GM21529 (cell line): ENCODE measurements at regions not wholly inside any gene's neighbourhood (a gene's known extent, or its start where the extent isn't known, plus 50 kb on each side); places are given as distances from the start of the nearest gene placed in this dataset.

Experiments
- ATAC-seq: cut with Tn5 transposase; IDR thresholded peaks from one replicate; pipeline ENCODE4 v1.9.1; 2021; ENCODE audit not compliant: unreplicated experiment

GRCh38 chr4:3818371-3818770 lies 52.2 kb downstream of the ADRA2C start:
- ATAC-seq, result no peak

- no peak for ATAC-seq
Observed at GRCh38 chr4:3819210-3819919, 53.2 kb downstream of the ADRA2C start.

DNA sequence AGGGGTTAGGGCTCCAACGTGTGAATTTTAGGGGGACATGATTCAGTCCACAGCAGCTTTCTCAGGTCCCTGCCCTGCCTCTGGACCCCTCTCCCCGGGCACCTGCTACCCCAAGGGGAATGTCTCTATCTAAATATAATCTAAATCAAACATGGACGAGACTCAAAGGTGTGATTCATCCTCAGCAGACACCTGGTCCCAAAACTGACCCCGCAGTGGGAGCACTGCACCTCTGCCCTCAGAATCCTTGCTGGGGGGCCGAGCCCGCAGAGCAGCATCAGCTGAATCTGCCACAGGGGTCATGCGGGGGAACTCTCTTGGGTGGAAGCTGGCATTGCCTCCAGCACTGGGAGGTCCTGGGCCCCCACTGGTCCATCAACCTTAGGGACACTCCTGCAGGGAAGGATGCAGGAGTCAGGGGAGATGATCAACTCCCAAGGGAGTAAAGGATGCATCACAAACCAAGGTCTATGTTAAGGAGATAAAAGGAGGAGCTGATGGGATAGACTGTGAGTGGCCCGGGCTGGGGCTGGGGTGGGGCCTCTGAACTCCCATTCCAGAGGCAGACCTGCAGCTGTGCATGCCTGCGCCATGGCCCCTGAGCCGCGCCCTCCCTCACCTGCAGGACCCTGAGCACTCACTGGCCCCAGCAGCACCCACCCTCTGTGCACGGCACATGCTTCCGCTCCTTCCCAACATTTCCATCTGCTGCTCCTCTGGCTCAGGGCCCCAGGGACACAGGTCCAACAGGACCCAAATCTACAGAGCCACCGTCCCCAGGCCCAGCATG lies 54.0 kb downstream of the ADRA2C start:
- no peak for ATAC-seq

GRCh38 chr4:3820806-3821579 lies 54.8 kb downstream of the ADRA2C start:
- ATAC-seq, result no peak

GRCh38 chr4:3821580-3822229 lies 55.5 kb downstream of the ADRA2C start:
- ATAC-seq, result no peak

GRCh38 chr4:3822230-3822947 lies 56.2 kb downstream of the ADRA2C start:
- no peak for ATAC-seq

DNA sequence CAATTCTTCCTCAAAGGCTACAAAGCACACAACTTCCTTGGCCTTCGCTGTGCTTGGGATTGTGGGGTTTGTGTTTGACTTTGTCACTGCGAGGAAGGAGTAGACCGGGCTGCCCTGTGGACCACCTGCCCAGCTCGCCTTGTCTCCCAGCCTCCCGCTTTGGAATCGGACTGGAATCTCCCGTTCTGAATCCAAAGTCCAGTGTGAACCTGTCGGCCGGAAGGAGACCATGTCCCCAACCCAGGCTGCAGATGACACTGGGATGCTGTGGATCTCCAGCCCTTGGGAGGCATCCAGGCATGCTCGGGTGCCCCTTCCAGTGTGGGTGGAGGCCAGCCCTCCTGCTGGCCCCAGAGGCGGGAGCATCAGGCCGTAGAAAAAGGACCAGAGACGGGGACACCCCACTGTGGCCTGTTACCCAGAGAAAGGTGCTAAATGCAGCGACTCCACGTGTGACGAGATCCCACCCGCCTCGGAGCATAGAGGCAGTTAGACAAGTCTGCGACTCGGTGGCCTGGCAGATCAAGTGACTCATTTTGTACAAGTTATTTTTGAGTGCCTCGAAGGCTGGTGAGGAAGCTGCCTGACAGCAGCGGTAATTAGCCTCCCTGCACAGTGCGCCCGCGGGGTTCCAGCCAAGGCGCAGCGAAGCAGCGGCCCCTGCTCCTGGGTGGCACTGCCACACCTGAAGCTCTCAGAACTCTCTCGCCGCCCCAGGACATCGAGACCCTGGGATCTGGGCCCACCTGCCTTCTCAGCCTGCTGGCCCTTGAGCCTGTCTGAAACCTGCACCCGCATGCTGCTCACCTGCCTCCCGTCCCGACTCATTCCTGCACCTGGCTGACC lies 57.5 kb downstream of the ADRA2C start:
- ATAC-seq, result no peak

DNA sequence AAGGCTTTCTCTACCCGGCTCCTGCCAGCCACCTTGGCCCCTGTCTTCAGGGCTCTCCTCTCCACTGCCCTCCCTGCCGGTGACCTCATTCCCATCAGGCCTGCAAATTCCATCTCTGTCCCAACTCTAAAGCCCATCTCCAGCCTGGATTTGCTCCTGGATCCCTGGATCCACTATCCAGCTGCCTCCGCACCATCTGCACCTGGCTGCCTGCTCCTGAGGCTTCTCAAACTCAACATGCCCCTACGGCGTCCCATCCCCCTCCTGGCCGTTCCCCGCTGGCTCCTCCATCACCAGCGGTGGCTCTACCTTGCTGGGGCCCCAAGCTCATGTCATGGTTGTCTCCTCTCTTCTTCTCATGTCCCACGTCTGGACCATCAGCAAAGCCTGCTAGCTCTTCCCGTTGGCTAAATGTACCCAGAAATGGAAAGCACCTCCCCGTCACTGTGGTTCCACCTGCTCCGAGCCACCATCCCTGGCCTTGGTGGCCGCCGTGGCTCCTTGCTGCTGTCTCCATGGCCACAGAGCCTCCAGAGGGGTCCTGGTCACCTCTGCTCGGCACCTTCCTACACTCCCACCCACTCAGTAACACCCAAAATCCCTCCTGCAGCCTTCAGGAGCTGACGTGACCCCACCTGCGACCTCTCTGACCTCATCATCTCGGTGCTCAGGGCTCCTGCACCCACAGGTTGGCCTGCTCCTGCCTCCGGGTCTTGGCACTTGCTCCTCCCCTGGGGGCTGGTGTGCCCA lies 58.5 kb downstream of the ADRA2C start:
- no peak for ATAC-seq

DNA sequence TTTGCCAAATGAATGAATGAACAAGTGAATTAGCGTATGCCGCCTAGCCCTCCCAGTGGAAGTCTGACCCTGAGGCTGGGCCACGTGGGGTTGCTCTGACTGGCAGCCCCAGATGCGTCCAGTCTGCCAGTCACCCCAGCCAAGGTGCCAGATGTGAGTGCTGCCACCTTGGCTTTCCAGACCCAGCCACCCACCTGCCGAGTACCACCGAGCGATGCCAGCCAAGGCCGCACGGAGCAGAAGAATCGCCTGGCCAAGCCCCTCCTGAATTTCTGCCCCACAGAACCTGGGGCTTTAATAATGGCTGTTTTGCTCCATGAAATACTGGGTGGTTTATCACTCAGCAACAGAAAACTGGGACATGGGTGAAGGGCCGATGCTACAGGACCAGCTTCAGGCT lies 59.3 kb downstream of the ADRA2C start:
- ATAC-seq, result no peak

GRCh38 chr4:3826247-3827172 lies 60.3 kb downstream of the ADRA2C start:
- ATAC-seq, result no peak

GRCh38 chr4:3827616-3828492 lies 61.7 kb downstream of the ADRA2C start:
- ATAC-seq, result no peak

DNA sequence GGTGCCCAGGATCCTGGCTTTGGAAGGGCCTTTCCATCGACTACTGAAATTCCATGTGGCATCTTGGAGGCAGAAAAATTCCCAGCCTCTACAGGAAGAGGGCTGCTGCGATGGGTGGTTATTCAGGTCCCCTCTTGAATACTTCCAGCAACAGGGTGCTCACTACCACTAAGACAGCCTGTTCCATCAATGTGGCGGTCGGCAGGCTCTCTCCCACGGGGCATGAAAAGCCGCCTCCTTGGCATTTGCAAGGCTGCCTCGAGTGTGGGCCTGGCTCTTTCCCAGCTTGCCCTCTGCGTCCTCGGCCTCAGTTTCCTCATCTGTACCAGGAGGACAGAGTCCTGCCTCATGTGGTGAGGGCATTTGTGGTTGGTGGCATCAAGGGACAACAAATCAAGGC lies 62.4 kb downstream of the ADRA2C start:
- ATAC-seq, result no peak

GRCh38 chr4:3829211-3829955 lies 63.2 kb downstream of the ADRA2C start:
- no peak for ATAC-seq

GRCh38 chr4:3829956-3830773 lies 64.0 kb downstream of the ADRA2C start:
- no peak for ATAC-seq

DNA sequence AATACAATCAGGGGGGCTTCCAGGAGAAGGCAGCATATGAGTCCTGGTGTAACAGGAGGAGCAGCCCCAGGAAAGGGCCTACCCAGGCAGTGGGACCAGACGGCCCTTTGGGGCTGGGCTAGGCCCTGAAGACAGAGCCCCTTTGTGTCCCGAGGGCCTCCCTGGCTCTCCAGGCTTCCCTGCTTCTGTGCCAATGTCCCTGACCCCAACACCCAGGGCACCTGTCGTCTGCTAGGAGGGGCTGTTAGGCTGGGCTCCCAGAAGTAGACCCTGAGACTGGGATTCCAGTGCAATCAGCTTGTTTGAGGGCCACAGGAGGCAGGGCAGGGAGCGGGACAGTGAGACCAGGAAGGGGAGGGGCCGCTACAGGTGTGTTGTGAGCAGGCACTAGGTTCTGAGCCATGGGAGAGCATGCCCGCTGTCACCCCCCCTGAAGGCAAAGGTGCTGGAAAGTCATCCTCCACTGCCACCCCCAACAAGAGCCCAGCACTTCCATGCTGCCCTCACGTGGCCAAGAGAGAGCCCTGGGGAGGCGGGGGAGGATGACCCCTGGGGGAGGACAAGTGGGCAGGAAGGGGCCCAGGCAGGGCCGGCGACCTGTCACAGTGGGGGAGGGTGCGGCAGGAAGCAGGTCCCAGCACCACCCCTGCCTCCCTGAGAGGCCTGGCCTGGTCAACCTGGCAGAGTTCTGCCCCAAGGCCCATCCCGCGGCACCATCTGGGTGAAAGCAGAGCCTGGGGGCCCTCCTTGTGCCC lies 64.8 kb downstream of the ADRA2C start:
- ATAC-seq, result no peak
